ENCODE measurements at regions not wholly inside any gene's neighbourhood (a gene's known extent, or its start where the extent isn't known, plus 50 kb on each side); places are given as distances from the start of the nearest gene placed in this dataset.

GRCh38 chr13:90700340-90700739, 647.1 kb upstream of the MIR17HG start:
- ChIA-PET CTCF (no interaction called here), POLR2A (no interaction called here)
- Mint-ChIP-seq H3K27me3 (ENCODE audit: low read depth) (no peaks in the 10 kb centered on the region), H3K36me3 (no peaks in the 10 kb centered on the region), H3K27ac (no peak overlapping the region), H3K4me3 (no peak overlapping the region), H3K4me1 (no peaks in the 10 kb centered on the region), H3K9me3 (no peaks in the 10 kb centered on the region)
- ATAC-seq (no peak), DNase-seq (ENCODE audit: low spot score) (no peak)
- TF ChIP-seq GTF2I (CRISPR knock-in tag; conservative IDR thresholded peaks at IDR 0.05) (no peak), USF1 (CRISPR knock-in tag; IDR thresholded peaks at IDR 0.05) (no peak), MYBL2 (CRISPR knock-in tag; IDR thresholded peaks at IDR 0.05) (no peak), NR2C2 (CRISPR knock-in tag; IDR thresholded peaks at IDR 0.05) (no peak), ARID4B (CRISPR knock-in tag; IDR thresholded peaks at IDR 0.05; ENCODE audit: borderline replicate concordance) (no peak), ZSCAN18 (CRISPR knock-in tag; IDR thresholded peaks at IDR 0.05) (no peak), ZMAT4 (CRISPR knock-in tag; IDR thresholded peaks at IDR 0.05) (no peak), FOXP4 (CRISPR knock-in tag; IDR thresholded peaks at IDR 0.05) (no peak), FOXP1 (CRISPR knock-in tag; IDR thresholded peaks at IDR 0.05; ENCODE audit: borderline replicate concordance) (no peak), ESRRA (CRISPR knock-in tag; IDR thresholded peaks at IDR 0.05; ENCODE audit: borderline replicate concordance) (no peak), JAZF1 (CRISPR knock-in tag; IDR thresholded peaks at IDR 0.05) (no peak), AR (CRISPR knock-in tag; IDR thresholded peaks at IDR 0.05) (no peak), IRF1 (CRISPR knock-in tag; IDR thresholded peaks at IDR 0.05) (no peak), MXD4 (CRISPR knock-in tag; IDR thresholded peaks at IDR 0.05; ENCODE audit: borderline replicate concordance) (no peak), ZNF138 (CRISPR knock-in tag; conservative IDR thresholded peaks at IDR 0.05) (no peak), NR1H2 (CRISPR knock-in tag; IDR thresholded peaks at IDR 0.05) (no peak), ZNF425 (CRISPR knock-in tag; conservative IDR thresholded peaks at IDR 0.05) (no peak), ZBTB21 (CRISPR knock-in tag; IDR thresholded peaks at IDR 0.05; ENCODE audit: borderline replicate concordance) (no peak), ZNF416 (CRISPR knock-in tag; IDR thresholded peaks at IDR 0.05) (no peak)
